ENCODE measurements at regions not wholly inside any gene's neighbourhood (a gene's known extent, or its start where the extent isn't known, plus 50 kb on each side); places are given as distances from the start of the nearest gene placed in this dataset.

GRCh38 chr1:177739780-177740179, 230.1 kb downstream of the SEC16B start:
- TF ChIP-seq CTCF (conservative IDR thresholded peaks at IDR 0.05; ENCODE audit: low read depth, low read length), result no peak
- Histone ChIP-seq H3K4me2 (no peak overlapping the region), H3K79me2 (ENCODE audit: insufficient read depth, low read depth) (no peaks in the 10 kb centered on the region), H3K36me3 (ENCODE audit: insufficient read depth) (no peaks in the 10 kb centered on the region), H4K20me1 (ENCODE audit: insufficient read depth) (no peaks in the 10 kb centered on the region), H3K27me3 (ENCODE audit: insufficient read depth, low read depth) (no peaks in the 10 kb centered on the region), H3K4me3 (IDR thresholded peaks at IDR 0.05; ENCODE audit: insufficient read depth, low read depth, low read length) (no peak overlapping the region), H3K4me1 (ENCODE audit: low read depth, poor library complexity, severe bottlenecking) (no peaks in the 10 kb centered on the region), H3K27ac (no peak overlapping the region), H2AFZ (ENCODE audit: low read depth) (no peak overlapping the region), H3K9ac (no peak overlapping the region)

- no peak for TF ChIP-seq CTCF (conservative IDR thresholded peaks at IDR 0.05; ENCODE audit: low read depth, low read length)
- Histone ChIP-seq H3K4me3 (IDR thresholded peaks at IDR 0.05; ENCODE audit: insufficient read depth, low read depth, low read length) (no peak overlapping the region), H3K79me2 (ENCODE audit: insufficient read depth, low read depth) (no peaks in the 10 kb centered on the region), H3K27me3 (ENCODE audit: insufficient read depth, low read depth) (no peaks in the 10 kb centered on the region), H4K20me1 (ENCODE audit: insufficient read depth) (no peaks in the 10 kb centered on the region), H3K27ac (no peak overlapping the region), H2AFZ (ENCODE audit: low read depth) (no peak overlapping the region), H3K4me2 (no peak overlapping the region), H3K9ac (no peak overlapping the region), H3K4me1 (ENCODE audit: low read depth, poor library complexity, severe bottlenecking) (no peaks in the 10 kb centered on the region), H3K36me3 (ENCODE audit: insufficient read depth) (no peaks in the 10 kb centered on the region)
Measured at GRCh38 chr1:177737456-177737855, 232.4 kb downstream of the SEC16B start.

GRCh38 chr1:177732178-177732577, 237.7 kb downstream of the SEC16B start:
- no peak overlapping the region for H2AFZ ChIP-seq (ENCODE audit: low read depth)
- H3K27me3 ChIP-seq (ENCODE audit: insufficient read depth, low read depth), result no peaks in the 10 kb centered on the region
- H3K4me1 ChIP-seq (ENCODE audit: low read depth, poor library complexity, severe bottlenecking), result no peaks in the 10 kb centered on the region
- H3K36me3 ChIP-seq (ENCODE audit: insufficient read depth), result no peaks in the 10 kb centered on the region
- H3K9ac ChIP-seq, result no peak overlapping the region
- TF ChIP-seq CTCF (conservative IDR thresholded peaks at IDR 0.05; ENCODE audit: low read depth, low read length), result no peak
- H3K27ac ChIP-seq, result no peak overlapping the region
- H3K4me2 ChIP-seq, result no peak overlapping the region
- H4K20me1 ChIP-seq (ENCODE audit: insufficient read depth), result no peaks in the 10 kb centered on the region
- no peak overlapping the region for H3K4me3 ChIP-seq (IDR thresholded peaks at IDR 0.05; ENCODE audit: insufficient read depth, low read depth, low read length)
- H3K79me2 ChIP-seq (ENCODE audit: insufficient read depth, low read depth), result no peaks in the 10 kb centered on the region

- no peak overlapping the region for H2AFZ ChIP-seq (ENCODE audit: low read depth)
- H3K27ac ChIP-seq, result no peak overlapping the region
- TF ChIP-seq CTCF (conservative IDR thresholded peaks at IDR 0.05; ENCODE audit: low read depth, low read length), result no peak
- no peaks in the 10 kb centered on the region for H3K79me2 ChIP-seq (ENCODE audit: insufficient read depth, low read depth)
- H3K36me3 ChIP-seq (ENCODE audit: insufficient read depth), result no peaks in the 10 kb centered on the region
- H4K20me1 ChIP-seq (ENCODE audit: insufficient read depth), result no peaks in the 10 kb centered on the region
- H3K4me3 ChIP-seq (IDR thresholded peaks at IDR 0.05; ENCODE audit: insufficient read depth, low read depth, low read length), result no peak overlapping the region
- no peaks in the 10 kb centered on the region for H3K27me3 ChIP-seq (ENCODE audit: insufficient read depth, low read depth)
- no peak overlapping the region for H3K4me2 ChIP-seq
- no peaks in the 10 kb centered on the region for H3K4me1 ChIP-seq (ENCODE audit: low read depth, poor library complexity, severe bottlenecking)
- H3K9ac ChIP-seq, result no peak overlapping the region
Measured at GRCh38 chr1:177729646-177730045, 240.2 kb downstream of the SEC16B start.

- TF ChIP-seq CTCF (conservative IDR thresholded peaks at IDR 0.05; ENCODE audit: low read depth, low read length), result no peak
- Histone ChIP-seq H3K9ac (no peak overlapping the region), H3K27ac (no peak overlapping the region), H2AFZ (ENCODE audit: low read depth) (no peak overlapping the region), H3K36me3 (ENCODE audit: insufficient read depth) (no peaks in the 10 kb centered on the region), H3K4me2 (no peak overlapping the region), H3K79me2 (ENCODE audit: insufficient read depth, low read depth) (no peaks in the 10 kb centered on the region), H3K4me3 (IDR thresholded peaks at IDR 0.05; ENCODE audit: insufficient read depth, low read depth, low read length) (no peak overlapping the region), H3K4me1 (ENCODE audit: low read depth, poor library complexity, severe bottlenecking) (no peaks in the 10 kb centered on the region), H3K27me3 (ENCODE audit: insufficient read depth, low read depth) (no peaks in the 10 kb centered on the region), H4K20me1 (ENCODE audit: insufficient read depth) (no peaks in the 10 kb centered on the region)
Measured at GRCh38 chr1:177723533-177723932, 246.3 kb downstream of the SEC16B start.
